A549 (cell line): ENCODE measurements at regions not wholly inside any gene's neighbourhood (a gene's known extent, or its start where the extent isn't known, plus 50 kb on each side); places are given as distances from the start of the nearest gene placed in this dataset.

Experiments used
- ATAC-seq, 2 experiments: fragments of 200-7000 bp in 1 of 2; fragments of >200 bp in 1 of 2; cut with Nextera tagmentation in 1 of 2; cut with Tn5 transposase in 1 of 2; 3 replicates each; pipeline versions ENCODE4 v1.8.0 to v1.9.1; 2018 to 2020; ENCODE audit warnings: mild to moderate bottlenecking in 1 of 2, moderate library complexity in 1 of 2
- CTCF ChIA-PET: fragments of 300-600 bp; sonication (Branson Sonifier 250); formaldehyde crosslinking; extraction: SDS; loops from one replicate; lab custom pipeline; 2021; ENCODE audit warnings: antibody characterized with exemption, inconsistent platforms; lab: Yijun Ruan, JAX
- POLR2A ChIA-PET: fragments of 350-600 bp; formaldehyde crosslinking; extraction: SDS; loops from one replicate; lab custom pipeline; 2021; ENCODE audit warnings: antibody characterized with exemption, inconsistent platforms; lab: Yijun Ruan, JAX
- DNase-seq, 2 experiments: peaks; one replicate each; pipeline versions ENCODE4 v3.0.0 to v3.0.0-alpha.2; 2011 to 2016; ENCODE audit warnings: low read depth in 1 of 2, low spot score in 1 of 2
- FAIRE-seq: peaks from 2 replicates; lab custom pipeline; 2011; peaks lifted over from hg19 to GRCh38; lab: Jason Lieb, UNC
- H3K27ac ChIP-seq, 2 experiments: fragments of >200 bp; sonication (Bioruptor Twin); formaldehyde crosslinking; 3 replicates each; pipeline ENCODE4 v1.5.1; 2016 to 2017
- H3K4me1 ChIP-seq: fragments of >200 bp; sonication (Bioruptor Twin); formaldehyde crosslinking; 3 replicates; pipeline ENCODE4 v1.6.1; 2016
- H3K4me2 ChIP-seq: fragments of >200 bp; sonication (Bioruptor Twin); formaldehyde crosslinking; 3 replicates; pipeline ENCODE4 v1.6.1; 2016
- H3K4me3 ChIP-seq: fragments of >200 bp; sonication (Bioruptor Twin); formaldehyde crosslinking; 3 replicates; pipeline ENCODE4 v1.5.1; 2016
- H3K9me3 ChIP-seq: fragments of >200 bp; sonication (Bioruptor Twin); formaldehyde crosslinking; 3 replicates; pipeline ENCODE4 v1.6.1; 2016
- BHLHE40 ChIP-seq: IDR thresholded peaks from 2 replicates; pipeline ENCODE4 v1.6.1; 2012; ENCODE audit warnings: low read depth, low read length, inconsistent platforms
- CBX8 ChIP-seq: fragments of 200-600 bp; sonication (generic); IDR thresholded peaks from 2 replicates; pipeline ENCODE4 v1.6.1; 2016
- CHD4 ChIP-seq: fragments of 200-600 bp; sonication (generic); IDR thresholded peaks from 2 replicates; pipeline ENCODE4 v1.6.1; 2016; ENCODE audit warnings: antibody characterized with exemption, mild to moderate bottlenecking, borderline replicate concordance
- EHMT2 ChIP-seq: fragments of 200-600 bp; sonication (generic); IDR thresholded peaks from 2 replicates; pipeline ENCODE4 v1.6.1; 2016; ENCODE audit warnings: antibody characterized with exemption, low read depth, mild to moderate bottlenecking, moderate library complexity
- FOSL2 ChIP-seq, 2 experiments: fragments of 450-650 bp in 1 of 2; fragments of >200 bp in 1 of 2; sonication (Bioruptor Twin) in 1 of 2; formaldehyde crosslinking; IDR thresholded peaks; 2 replicates each; pipeline versions ENCODE4 v1.5.0 to v1.6.1; 2016 to 2020; ENCODE audit warnings: mild to moderate bottlenecking in 1 of 2, moderate library complexity in 1 of 2
- HDAC2 ChIP-seq: fragments of 200-600 bp; sonication (generic); IDR thresholded peaks from 2 replicates; pipeline ENCODE4 v1.6.1; 2016
- HEYL ChIP-seq: fragments of 250-450 bp; sonication (Bioruptor Pico); IDR thresholded peaks from 2 replicates; pipeline ENCODE4 v1.8.0; 2021; ENCODE audit warnings: mild to moderate bottlenecking, moderate library complexity
- HOXB13 ChIP-seq: fragments of 250-450 bp; sonication (Bioruptor Pico); IDR thresholded peaks from 2 replicates; pipeline ENCODE4 v1.5.0; 2020; ENCODE audit warnings: low read depth, mild to moderate bottlenecking, moderate library complexity
- HOXB5 ChIP-seq: fragments of 250-450 bp; sonication (Bioruptor Pico); IDR thresholded peaks from 2 replicates; pipeline ENCODE4 v1.5.0; 2020; ENCODE audit warnings: mild to moderate bottlenecking, moderate library complexity
- JUN ChIP-seq, 2 experiments: fragments of >200 bp; sonication (Bioruptor Twin); formaldehyde crosslinking; IDR thresholded peaks; 2 replicates in 1 of 2; 3 replicates in 1 of 2; pipeline ENCODE4 v1.6.1; 2016 to 2017
- KDM5A ChIP-seq: fragments of 200-600 bp; sonication (generic); IDR thresholded peaks from 2 replicates; pipeline ENCODE4 v1.6.1; 2016; ENCODE audit warnings: antibody characterized with exemption, mild to moderate bottlenecking
- MAZ ChIP-seq: fragments of 150-350 bp; IDR thresholded peaks from 2 replicates; pipeline ENCODE4 v1.6.1; 2014; ENCODE audit warnings: antibody characterized with exemption, low read depth, low read length, borderline replicate concordance
- MYC ChIP-seq: IDR thresholded peaks from 2 replicates; pipeline ENCODE4 v1.6.1; 2012; ENCODE audit warnings: mild to moderate bottlenecking, inconsistent platforms, low read length, improper control_type of control experiment, borderline replicate concordance
- NPAS2 ChIP-seq: fragments of 250-450 bp; sonication (Bioruptor Pico); IDR thresholded peaks from 2 replicates; pipeline ENCODE4 v1.8.0; 2022; ENCODE audit warnings: mild to moderate bottlenecking, moderate library complexity, borderline replicate concordance
- NR3C1 ChIP-seq: fragments of >200 bp; sonication (Bioruptor Twin); formaldehyde crosslinking; IDR thresholded peaks from 3 replicates; pipeline ENCODE4 v1.6.1; 2017
- RAD21 ChIP-seq, 2 experiments: fragments of >200 bp in 1 of 2; sonication (Bioruptor Twin) in 1 of 2; formaldehyde crosslinking in 1 of 2; IDR thresholded peaks in 1 of 2; conservative IDR thresholded peaks in 1 of 2; 2 replicates in 1 of 2; 3 replicates in 1 of 2; pipeline ENCODE4 v1.6.1; 2012 to 2018; ENCODE audit warnings: inconsistent platforms in 1 of 2
- RCOR1 ChIP-seq: fragments of 150-350 bp; IDR thresholded peaks from 2 replicates; pipeline ENCODE4 v1.6.1; 2014; ENCODE audit warnings: antibody characterized with exemption, low read length, low read depth
- RNF2 ChIP-seq: fragments of 200-600 bp; sonication (generic); IDR thresholded peaks from 2 replicates; pipeline ENCODE4 v1.6.1; 2016; ENCODE audit warnings: low read depth, mild to moderate bottlenecking, antibody characterized with exemption, moderate library complexity, borderline replicate concordance
- TFCP2L1 ChIP-seq: fragments of 250-450 bp; sonication (Bioruptor Pico); IDR thresholded peaks from 2 replicates; pipeline ENCODE4 v1.5.0; 2021; ENCODE audit warnings: mild to moderate bottlenecking
- ZC3H11A ChIP-seq: fragments of 450-650 bp; IDR thresholded peaks from 2 replicates; pipeline ENCODE4 v1.6.1; 2014; ENCODE audit warnings: antibody characterized with exemption, mild to moderate bottlenecking
- ZNF302 ChIP-seq: fragments of 250-450 bp; sonication (Bioruptor Pico); IDR thresholded peaks from 2 replicates; pipeline ENCODE4 v1.9.0; 2021; ENCODE audit warnings: inconsistent platforms, mild to moderate bottlenecking, moderate library complexity
- ZSCAN20 ChIP-seq: fragments of 250-450 bp; sonication (Bioruptor Pico); IDR thresholded peaks from 2 replicates; pipeline ENCODE4 v1.8.0; 2022; ENCODE audit warnings: mild to moderate bottlenecking, moderate library complexity
- WGBS: methylation state at CpG from one replicate; pipeline ENCODE4 v1.1.6; 2017; ENCODE audit errors: missing lambda C conversion rate; 5-methylcytosine and 5-hydroxymethylcytosine counted together
- TF ChIP-seq, protein P1 (sequence below): fragments of >200 bp; sonication (Bioruptor Twin); formaldehyde crosslinking; IDR thresholded peaks from 3 replicates; pipeline ENCODE4 v1.5.1; 2016
- TF ChIP-seq, protein P2 (sequence below): fragments of 250-450 bp; sonication (Bioruptor Pico); IDR thresholded peaks from 2 replicates; pipeline ENCODE4 v1.5.0; 2021; ENCODE audit warnings: mild to moderate bottlenecking, moderate library complexity, borderline replicate concordance
- TF ChIP-seq, protein P3 (sequence below): fragments of 450-650 bp; IDR thresholded peaks from 2 replicates; pipeline ENCODE4 v1.6.1; 2014; ENCODE audit warnings: antibody characterized with exemption
- TF ChIP-seq, protein P4 (sequence below): IDR thresholded peaks from 2 replicates; pipeline ENCODE4 v1.6.1; 2012

DNA sequence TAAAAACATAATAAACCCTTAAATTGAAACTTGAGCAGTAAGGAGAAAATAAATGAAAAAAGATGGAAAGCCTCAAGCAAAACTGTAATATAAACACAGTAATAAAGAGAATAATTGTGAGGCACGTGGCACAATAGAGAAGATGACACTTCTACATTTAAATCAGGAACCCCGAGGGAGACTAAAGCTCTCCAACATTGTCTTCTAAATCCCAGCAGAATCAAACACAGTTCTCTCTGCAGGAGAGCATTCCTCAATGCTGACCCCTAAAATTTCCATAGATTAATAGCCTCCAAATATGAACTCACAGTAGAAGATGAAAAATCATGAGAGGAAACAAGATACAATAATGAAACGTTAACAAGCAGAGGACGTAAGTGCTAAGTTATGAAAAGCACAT is 721.2 kb upstream of the COX7C start:
- CTCF ChIA-PET: no interaction called here
- no peak overlapping the region for H3K4me2 ChIP-seq

DNA sequence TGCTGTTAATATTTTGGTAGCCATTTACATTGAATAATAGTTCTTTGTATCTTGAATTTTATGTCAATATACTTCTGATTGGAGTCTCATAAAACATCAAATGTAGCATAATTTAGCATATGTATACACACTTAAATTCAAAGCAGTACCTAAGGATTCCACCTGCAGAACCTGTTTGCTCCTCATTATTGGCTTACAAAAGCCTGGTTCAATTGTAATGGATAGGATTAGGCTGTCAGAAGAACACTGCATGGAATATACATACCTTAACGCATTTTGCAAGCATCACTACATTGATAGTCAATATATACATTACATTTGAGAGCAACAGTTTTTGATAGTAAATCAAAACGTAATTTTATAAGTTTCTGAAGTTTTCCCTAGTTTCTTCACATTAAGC is 711.3 kb upstream of the COX7C start:
- 6% methylated on average over 2 of the region's 2 CpGs for WGBS
- TF ChIP-seq RCOR1: no peak
- TF ChIP-seq MAZ: no peak
- no peak for TF ChIP-seq ZNF302 (CRISPR knock-in tag)
- TF ChIP-seq, protein P1, sequence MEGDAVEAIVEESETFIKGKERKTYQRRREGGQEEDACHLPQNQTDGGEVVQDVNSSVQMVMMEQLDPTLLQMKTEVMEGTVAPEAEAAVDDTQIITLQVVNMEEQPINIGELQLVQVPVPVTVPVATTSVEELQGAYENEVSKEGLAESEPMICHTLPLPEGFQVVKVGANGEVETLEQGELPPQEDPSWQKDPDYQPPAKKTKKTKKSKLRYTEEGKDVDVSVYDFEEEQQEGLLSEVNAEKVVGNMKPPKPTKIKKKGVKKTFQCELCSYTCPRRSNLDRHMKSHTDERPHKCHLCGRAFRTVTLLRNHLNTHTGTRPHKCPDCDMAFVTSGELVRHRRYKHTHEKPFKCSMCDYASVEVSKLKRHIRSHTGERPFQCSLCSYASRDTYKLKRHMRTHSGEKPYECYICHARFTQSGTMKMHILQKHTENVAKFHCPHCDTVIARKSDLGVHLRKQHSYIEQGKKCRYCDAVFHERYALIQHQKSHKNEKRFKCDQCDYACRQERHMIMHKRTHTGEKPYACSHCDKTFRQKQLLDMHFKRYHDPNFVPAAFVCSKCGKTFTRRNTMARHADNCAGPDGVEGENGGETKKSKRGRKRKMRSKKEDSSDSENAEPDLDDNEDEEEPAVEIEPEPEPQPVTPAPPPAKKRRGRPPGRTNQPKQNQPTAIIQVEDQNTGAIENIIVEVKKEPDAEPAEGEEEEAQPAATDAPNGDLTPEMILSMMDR: no peak
- TF ChIP-seq BHLHE40: no peak
- no peak for TF ChIP-seq HOXB13 (CRISPR knock-in tag)
- TF ChIP-seq RNF2: no peak
- CTCF ChIA-PET: no interaction called here
- H3K27ac ChIP-seq: no peak overlapping the region
- no peak for ATAC-seq
- no peak overlapping the region for H3K4me2 ChIP-seq
- no peak for DNase-seq
- POLR2A ChIA-PET: no interaction called here
- H3K9me3 ChIP-seq: no peaks in the 10 kb centered on the region
- no peak overlapping the region for H3K4me3 ChIP-seq
- FAIRE-seq: no peak
- no peaks in the 10 kb centered on the region for H3K4me1 ChIP-seq

More for the DNA sequence above, 721.2 kb upstream of the COX7C start:
- Histone ChIP-seq H3K27ac (no peak overlapping the region), H3K4me1 (no peaks in the 10 kb centered on the region), H3K4me3 (no peak overlapping the region), H3K9me3 (no peaks in the 10 kb centered on the region)
- ATAC-seq (no peak), DNase-seq (no peak), FAIRE-seq (no peak)
- 2% methylated on average over 4 of the region's 4 CpGs for WGBS
- POLR2A ChIA-PET: no interaction called here
- no peak for TF ChIP-seq NPAS2
- TF ChIP-seq, protein P1: no peak
- TF ChIP-seq CBX8: no peak
- TF ChIP-seq FOSL2 (IDR thresholded peaks at IDR 0.05): no peak
- no peak for TF ChIP-seq FOSL2 (CRISPR knock-in tag; IDR thresholded peaks at IDR 0.05)
- no peak for TF ChIP-seq EHMT2
- no peak for TF ChIP-seq KDM5A
- no peak for TF ChIP-seq HOXB5
- TF ChIP-seq NR3C1: no peak
- TF ChIP-seq TFCP2L1 (CRISPR knock-in tag): no peak
- TF ChIP-seq BHLHE40: no peak
- no peak for TF ChIP-seq MYC

DNA sequence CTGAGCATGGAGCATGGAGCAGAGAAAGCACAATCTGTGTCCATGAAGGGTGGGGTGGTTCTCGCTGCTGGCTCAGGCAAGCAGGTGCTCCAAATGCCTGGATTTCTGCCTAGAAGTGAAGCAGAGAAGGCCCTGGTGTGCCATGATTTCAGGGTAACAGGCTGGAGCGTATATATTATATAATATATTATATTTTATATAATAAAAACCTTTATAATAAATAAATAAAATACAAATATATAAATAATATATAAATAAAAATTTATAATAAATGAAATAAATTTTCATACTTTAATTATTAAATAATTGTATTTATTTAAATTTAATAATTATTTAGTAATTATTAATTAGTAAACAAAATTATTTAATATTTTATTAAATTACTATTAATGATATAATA is 707.4 kb upstream of the COX7C start:
- ATAC-seq (no peak), DNase-seq (no peak), FAIRE-seq (no peak)
- H3K4me3 ChIP-seq: no peak overlapping the region
- ChIA-PET POLR2A (no interaction called here), CTCF (no interaction called here)
- H3K4me1 ChIP-seq: no peaks in the 10 kb centered on the region
- no peak overlapping the region for H3K4me2 ChIP-seq
- H3K27ac ChIP-seq: no peak overlapping the region
- H3K9me3 ChIP-seq: no peaks in the 10 kb centered on the region
- WGBS: 26% methylated on average over 2 of the region's 2 CpGs
- TF ChIP-seq, protein P1: no peak
- TF ChIP-seq ZC3H11A (no peak), CHD4 (no peak), RCOR1 (no peak), ZNF302 (CRISPR knock-in tag) (no peak), HDAC2 (no peak), MYC (no peak), ZSCAN20 (CRISPR knock-in tag) (no peak), HEYL (CRISPR knock-in tag) (no peak), JUN (IDR thresholded peaks at IDR 0.05) (no peak), EHMT2 (no peak), RAD21 (conservative IDR thresholded peaks at IDR 0.05 in 1 of 2, IDR thresholded peaks at IDR 0.05 in 1 of 2) (no peak)
- TF ChIP-seq, protein P2, sequence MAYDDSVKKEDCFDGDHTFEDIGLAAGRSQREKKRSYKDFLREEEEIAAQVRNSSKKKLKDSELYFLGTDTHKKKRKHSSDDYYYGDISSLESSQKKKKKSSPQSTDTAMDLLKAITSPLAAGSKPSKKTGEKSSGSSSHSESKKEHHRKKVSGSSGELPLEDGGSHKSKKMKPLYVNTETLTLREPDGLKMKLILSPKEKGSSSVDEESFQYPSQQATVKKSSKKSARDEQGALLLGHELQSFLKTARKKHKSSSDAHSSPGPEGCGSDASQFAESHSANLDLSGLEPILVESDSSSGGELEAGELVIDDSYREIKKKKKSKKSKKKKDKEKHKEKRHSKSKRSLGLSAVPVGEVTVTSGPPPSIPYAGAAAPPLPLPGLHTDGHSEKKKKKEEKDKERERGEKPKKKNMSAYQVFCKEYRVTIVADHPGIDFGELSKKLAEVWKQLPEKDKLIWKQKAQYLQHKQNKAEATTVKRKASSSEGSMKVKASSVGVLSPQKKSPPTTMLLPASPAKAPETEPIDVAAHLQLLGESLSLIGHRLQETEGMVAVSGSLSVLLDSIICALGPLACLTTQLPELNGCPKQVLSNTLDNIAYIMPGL: no peak
- TF ChIP-seq, protein P3, sequence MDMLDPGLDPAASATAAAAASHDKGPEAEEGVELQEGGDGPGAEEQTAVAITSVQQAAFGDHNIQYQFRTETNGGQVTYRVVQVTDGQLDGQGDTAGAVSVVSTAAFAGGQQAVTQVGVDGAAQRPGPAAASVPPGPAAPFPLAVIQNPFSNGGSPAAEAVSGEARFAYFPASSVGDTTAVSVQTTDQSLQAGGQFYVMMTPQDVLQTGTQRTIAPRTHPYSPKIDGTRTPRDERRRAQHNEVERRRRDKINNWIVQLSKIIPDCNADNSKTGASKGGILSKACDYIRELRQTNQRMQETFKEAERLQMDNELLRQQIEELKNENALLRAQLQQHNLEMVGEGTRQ: no peak
- TF ChIP-seq, protein P4, sequence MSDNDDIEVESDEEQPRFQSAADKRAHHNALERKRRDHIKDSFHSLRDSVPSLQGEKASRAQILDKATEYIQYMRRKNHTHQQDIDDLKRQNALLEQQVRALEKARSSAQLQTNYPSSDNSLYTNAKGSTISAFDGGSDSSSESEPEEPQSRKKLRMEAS: no peak
